HG03571 (cell line): ENCODE measurements at regions not wholly inside any gene's neighbourhood (a gene's known extent, or its start where the extent isn't known, plus 50 kb on each side); places are given as distances from the start of the nearest gene placed in this dataset.
"Not testable (repeated sequence)": the region's sequence is repeated elsewhere in the genome, so short reads cannot be mapped to it uniquely, and the experiment has no call there.

Source experiments
- ATAC-seq: cut with Tn5 transposase; IDR thresholded peaks from one replicate; pipeline ENCODE4 v1.9.1; 2021; ENCODE audit not compliant: unreplicated experiment

DNA sequence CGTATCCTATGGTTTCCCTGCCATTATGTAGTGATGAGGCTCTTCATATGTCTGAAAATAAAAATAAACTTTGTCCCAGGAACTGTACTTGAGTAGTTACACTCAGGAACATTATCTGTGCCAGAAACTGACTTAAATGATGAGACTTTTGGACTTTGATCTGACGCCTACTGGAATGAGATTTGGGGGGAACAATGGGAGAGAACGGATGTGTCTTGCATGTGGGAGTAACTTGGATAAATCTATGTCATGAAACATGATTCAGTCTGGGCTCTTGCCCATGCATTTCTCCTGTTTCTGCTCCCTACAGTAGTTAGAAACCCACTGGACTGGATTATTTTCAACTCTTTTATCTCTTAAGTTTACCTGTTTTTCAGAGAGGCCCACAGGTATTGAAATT lies 2351.4 kb downstream of the PCDH7 start:
- no peak for ATAC-seq

DNA sequence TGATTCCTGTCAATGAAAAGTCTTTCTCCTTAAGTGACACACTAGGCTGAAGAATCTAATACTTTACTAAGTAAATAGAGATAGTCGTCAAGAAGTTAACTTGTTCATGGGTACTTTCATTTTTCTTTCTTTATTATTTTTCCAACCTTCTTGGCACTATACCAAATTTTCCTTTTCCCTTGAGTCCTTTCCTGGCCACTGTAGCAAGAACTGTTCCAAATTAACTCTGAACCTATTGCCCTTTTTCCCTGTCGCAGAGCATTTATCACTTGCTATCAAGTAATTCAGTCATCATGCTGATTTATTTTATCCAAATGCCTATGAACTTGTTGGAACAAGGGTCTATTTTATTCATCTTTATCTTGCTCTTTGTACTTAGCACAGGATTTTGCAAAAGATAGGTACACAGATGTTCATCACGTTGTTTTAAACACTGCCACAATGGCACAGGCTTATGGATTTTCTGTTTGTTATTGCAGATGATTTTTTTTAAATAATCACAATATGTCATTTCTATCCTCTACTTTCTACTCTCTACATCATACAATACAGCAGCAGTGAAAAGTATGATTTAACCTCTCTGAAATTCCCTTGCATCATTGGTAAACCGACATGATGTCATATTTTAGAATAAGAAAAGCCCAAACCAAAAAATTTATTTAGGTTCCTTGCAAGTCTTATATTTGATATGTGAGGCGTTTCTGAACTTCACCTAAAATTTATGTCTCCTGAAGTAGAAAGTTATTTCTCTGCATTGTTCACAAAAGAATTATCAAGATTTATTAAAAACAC lies 2352.3 kb downstream of the PCDH7 start:
- ATAC-seq = no peak

DNA sequence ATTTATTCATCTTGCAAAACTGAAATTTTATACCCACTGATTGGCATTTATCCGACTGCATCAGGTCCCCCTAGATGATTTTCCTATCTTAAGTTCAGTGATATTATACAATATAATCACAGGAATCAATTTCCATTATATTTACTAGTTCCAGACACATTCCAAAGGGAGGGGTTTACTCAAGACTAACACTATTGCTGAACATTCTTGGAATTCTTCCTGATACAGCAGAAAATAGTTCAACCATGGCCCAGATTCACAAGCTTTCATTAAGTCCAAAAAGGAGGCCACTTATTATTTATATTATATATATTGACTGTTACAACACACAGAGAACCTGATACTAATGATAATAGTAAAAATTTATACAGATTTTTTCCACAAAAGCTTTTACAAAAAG lies 2353.6 kb downstream of the PCDH7 start:
- no peak for ATAC-seq

DNA sequence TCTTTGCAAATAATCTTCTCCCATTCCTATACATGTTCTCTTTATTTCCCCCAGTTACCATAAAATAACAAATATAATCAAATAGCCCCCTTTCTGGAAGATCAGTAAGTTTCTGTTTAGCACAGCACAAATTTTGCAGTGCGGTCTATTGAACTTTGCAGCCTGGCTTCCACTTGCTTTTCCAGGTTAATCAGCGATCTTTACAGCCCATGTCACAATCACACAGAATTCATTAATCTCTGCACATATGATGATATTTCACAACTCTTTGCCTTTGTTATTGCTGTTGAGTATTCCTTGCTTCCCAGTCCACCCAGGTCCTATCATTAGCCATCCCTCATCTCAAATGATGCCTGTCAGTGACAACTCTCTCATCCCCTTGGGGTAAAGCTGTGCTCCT lies 2358.0 kb downstream of the PCDH7 start:
- ATAC-seq = no peak

DNA sequence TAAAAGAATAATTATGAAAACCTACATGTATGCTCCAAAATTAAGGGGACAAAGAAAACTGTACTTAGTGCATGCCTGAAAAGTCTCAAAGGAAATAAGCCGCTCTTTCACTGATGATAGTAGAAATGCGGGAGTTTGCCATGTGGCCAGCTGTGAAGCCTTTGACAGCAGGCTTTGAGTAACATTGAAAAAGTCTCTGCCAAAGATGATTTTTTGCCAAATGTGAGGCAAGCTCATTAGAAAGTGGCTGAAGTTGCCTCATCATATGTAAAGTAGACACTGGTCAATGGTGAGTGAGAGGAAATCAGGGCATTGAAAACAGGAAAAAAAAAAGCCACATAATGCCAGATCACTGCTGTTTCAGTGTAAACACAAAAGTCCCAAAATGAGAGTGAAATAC lies 2360.1 kb downstream of the PCDH7 start:
- no peak for ATAC-seq

DNA sequence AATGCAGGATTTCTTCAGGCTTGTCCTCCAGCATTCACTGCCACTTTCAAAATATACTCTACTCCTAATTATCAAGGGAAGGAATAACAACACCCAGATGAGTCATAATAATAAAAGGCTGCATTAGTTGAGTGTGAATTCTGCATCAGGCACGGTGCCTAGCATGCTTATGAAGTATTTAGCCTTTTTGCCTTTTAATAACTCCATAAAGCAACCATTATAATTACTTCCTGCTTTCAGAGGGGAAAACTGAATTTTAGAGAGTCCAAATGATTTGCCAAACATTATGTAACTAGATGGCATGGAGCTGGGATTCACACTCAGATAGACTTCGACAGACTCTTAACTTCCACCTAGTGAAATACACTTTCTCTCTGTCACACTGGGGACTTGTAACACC lies 2365.5 kb downstream of the PCDH7 start:
- ATAC-seq = no peak

DNA sequence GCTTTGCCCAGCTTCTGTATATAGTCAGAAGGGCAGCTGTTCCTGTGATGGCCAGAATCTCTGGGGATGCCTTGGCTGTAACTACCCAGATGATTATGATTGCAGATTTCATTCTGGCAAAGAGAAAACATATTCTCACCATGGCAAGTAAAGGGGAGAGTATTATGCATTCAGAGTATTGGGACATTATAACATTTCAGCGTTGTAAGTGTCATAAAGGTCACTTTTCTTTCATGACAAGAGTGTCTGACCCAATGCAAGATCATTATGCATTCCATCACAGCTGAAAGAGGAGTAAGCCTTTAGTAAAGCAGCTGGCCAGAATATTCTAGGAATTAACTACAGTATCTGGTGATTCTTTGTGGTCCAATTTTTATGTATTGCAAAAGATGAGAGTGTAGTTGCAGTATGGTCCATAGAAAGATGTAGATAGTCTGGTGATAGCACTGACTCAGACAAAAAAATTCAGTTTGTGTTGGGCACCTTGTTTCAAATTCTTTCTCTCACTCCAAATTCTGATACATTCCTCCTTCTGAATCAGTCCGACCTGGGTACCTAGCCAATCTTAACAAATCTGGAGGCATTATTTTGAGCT lies 2366.3 kb downstream of the PCDH7 start:
- ATAC-seq = no peak

DNA sequence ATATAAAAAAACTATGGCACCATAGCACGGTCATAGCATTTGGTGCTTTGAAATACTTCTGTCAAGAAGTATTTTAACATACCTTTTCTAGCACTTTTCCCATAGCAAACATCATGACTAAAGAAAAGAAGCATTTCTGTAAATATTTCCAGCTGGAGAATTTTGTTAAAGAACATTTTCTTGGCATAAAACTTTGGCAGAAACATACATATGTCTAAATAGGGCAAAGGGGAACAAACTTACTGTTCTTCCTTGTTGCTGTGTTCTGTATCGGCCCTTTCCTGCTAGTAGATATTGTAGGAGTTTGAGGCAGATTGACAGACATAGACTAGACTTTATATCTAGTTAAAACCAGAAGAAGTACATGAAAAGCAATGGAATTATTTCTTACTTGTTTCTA lies 2368.5 kb downstream of the PCDH7 start:
- ATAC-seq = no peak

DNA sequence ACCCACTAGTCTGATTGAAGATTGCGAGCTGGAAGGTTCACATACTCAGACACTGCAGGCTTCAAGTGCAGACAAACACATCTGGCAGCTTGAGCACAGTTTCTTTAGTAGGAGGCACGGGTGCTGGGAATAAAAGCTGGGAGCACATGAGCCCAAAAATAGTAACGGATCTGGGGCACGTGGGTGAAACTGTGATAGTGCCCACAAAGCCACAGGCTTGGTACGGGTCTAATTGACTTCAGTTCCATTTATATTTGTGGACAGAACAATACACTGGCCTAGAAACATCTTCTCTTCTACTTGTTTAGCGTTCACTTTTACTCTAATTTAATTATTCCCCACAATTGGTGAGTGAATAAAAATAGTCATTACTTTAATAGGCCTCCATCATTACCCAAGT lies 2370.7 kb downstream of the PCDH7 start:
- ATAC-seq = no peak

DNA sequence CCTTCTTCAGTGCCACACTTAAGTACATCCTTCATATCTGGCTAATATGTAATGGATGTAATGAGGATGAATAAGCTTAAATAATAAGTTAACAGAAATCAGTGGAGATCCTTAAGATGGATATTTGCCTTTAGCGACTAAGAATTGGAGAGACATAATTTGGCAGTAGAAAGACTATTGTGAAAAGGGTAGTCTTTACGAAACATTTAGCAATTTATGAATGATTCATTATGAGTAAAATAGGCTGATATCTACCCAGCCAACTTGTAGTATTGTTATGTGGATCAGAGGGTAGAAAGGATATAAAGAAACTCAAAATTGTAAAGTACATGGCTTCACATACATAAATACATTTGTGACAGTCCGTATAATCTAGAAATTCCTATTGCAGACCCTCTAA lies 2371.8 kb downstream of the PCDH7 start:
- ATAC-seq = no peak

DNA sequence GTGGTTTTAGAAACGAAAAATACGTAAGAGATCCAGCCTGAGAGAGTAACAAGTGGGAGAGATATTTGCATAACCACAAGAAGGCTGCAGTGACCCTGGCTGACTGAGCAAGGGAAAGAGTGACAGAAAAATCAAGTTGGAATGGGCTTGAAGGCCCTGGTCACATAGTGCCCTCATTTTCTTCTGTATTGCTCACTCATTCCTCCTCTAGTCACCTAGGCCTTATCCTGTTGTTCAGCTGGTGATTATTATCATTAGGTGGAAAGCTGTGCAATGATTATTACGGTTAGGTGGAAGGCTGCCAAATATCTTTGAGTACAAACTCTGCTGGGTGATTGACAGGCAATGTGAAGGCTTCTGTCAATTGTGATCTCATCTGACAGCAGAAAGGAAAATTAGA lies 2384.1 kb downstream of the PCDH7 start:
- no peak for ATAC-seq

DNA sequence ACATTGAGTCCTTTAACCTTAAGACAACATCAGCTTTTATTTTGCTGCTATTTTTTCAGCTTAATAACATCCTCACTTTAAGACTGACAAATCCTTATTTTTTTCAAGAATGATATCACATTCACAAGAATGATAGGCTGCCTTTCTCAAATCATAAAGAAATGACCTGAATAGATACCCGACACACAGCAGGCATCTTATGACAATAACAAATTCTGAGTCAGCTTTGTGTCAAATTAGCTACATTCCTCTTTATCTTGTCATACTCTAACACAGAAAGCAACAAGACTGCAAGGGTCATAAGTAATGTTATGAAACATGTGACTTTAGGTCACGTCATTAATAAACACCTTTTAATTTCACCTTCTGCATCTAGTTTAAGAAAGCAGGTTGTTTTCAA lies 2387.6 kb downstream of the PCDH7 start:
- no peak for ATAC-seq

DNA sequence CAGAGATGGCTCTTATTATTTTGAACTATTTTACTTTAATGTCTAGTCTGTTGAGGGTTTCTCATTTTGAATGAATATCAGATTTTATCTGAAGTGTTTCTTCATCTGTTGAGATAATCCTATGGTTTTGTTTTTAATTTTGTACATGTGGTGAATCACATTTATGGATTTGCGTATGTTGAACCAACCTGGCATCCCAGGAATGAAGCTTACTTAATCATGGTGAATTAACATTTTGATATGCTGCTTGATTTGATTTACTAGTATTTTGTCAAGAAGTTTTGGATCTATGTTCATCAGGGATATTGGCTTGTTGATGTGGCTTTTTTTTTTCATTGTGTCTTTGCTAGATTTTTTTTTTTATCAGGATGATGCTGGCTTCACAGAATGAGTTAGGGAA lies 2390.9 kb downstream of the PCDH7 start:
- ATAC-seq = no peak

DNA sequence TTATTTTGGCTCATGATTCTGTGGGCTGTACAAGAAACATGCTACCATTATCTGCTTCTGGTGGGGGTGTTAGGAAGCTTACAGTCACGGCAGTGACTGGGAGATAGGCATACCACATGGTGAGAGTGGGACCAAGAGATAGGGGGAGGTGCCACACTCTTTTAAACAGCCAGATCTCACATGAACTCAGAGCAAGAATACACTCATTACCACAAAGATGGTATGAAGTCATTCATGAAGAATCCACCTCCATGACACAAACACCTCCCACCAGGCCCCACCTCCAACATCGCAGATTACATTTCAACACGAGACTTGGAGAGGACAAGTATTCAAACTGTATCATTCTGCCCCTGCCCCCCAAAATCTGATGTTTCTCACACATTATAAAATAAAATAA lies 2396.7 kb downstream of the PCDH7 start:
- no peak for ATAC-seq

DNA sequence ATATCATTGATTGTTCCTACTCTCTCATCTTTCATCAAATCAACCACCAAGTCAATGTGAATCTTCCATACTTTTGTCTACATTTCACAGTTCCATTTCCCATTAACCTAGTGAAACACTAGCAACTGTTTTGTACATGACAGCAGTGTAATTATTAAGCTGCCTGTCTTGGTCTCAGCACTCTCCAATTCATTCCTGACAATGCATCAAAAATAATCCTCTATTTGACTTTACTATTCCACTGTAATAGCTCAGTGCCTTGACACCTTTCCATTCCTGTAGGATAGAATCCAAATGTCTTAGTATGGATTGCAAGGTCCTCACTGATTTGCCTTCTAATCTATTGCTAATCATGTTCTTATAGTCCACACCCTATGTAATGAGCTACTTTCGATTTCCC lies 2405.8 kb downstream of the PCDH7 start:
- ATAC-seq = no peak

DNA sequence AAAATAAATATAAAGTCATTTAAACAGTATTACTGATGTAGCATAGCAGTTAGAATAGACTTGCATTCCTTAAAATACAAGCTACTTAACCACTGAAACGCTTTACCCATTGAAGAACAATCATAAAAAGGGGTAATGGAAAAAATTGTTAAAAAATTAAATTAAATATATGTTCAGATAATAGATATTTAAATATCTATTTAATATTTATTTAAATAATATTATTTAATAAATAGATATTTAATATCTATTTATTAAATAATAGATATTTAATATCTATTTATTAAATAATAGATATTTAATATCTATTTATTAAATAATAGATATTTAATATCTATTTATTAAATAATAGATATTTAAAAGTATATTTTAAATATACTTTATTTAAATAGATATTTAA lies 2410.5 kb downstream of the PCDH7 start:
- not testable (repeated sequence) for ATAC-seq

DNA sequence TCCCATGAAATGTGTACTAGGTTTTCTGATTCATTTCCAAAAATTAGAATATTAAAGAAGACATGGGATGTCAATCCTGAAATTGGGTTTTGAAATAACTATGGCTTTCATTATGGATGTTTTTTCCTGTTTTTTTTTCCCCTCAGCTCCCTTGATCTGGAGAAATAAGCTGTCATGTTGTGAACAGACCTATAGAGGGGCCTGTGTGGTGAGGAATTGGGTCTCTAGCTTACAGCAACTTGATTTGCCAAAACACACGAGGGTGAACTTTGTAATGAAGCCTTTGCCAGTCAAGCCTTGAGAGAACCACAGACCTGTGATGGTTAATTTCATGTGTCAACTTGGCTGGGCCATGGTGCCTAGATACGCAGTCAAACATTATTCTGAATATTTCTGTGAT lies 2413.6 kb downstream of the PCDH7 start:
- ATAC-seq = no peak

DNA sequence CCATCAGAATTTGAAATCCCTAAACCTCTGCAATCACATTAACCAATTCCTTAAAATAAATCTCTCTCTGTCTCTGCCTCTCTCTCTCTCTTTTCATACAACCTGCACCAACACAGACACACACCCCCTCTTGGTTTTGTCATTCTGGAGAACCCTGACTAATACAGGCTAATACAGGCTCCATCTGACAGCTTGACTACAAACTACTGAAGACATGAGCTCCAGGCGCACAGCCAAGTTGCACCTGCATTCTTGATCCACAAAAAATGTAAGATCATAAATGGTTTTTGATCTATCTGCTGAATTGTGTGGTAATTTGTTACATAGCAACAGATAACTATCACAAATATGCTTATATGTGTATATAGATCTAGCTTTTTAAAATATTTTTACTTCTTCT lies 2414.2 kb downstream of the PCDH7 start:
- no peak for ATAC-seq

DNA sequence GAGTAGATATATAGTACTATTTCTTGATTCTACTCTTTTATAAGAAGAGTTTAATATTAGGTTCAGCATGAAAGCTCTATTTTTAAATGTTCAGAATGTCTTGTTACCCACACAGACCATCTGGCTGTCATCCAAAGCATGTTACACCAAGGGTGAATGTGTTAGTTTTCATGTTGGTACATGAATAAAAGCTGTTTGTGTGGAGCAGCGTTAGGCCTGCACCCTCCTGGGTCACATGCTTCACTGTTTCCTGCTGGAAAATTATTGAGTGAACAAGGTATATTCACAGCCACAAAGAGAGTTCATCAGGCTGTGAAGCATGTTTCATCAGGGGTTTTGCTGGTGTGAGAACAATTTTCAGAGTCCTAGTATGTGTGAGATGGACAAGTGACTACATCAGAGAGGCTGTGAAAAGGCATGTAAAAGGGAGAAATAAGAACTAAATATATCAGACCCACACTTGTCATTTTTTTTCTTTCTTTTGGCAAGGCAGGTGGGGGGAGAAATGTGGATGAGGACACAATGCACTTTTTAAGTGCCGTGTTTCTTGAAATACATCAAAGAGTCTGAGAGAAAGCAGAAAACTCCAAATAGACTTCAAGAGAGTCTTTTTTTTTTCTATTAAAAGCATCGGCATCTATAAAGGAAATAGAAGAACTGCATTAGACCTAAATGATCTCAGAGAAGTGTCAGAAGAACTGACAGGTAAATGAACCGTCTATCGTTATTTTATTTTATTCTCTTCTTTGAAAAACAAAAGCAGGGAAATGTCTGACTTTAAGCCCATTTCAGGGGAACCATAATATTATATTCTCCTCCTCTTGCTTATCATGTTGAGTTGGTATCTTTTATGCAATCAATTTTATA lies 2429.7 kb downstream of the PCDH7 start:
- no peak for ATAC-seq

DNA sequence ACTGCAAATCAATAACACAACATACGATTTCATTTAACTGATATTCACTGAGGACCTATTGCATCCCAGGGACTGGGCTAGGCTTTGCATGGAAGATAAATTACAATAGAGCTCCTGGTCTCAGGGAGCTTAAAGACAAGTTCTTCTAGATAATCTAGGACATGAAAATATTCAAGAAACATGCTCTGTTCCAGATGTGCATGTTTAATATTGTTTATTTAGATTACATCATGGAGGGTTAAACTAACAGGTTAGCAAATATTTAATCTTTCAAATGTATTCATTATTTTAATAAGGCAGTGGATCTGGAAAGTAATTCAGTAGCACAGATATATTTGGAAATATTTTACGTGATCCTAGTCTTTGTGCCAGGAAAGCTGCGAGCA lies 2430.3 kb downstream of the PCDH7 start:
- ATAC-seq = no peak

DNA sequence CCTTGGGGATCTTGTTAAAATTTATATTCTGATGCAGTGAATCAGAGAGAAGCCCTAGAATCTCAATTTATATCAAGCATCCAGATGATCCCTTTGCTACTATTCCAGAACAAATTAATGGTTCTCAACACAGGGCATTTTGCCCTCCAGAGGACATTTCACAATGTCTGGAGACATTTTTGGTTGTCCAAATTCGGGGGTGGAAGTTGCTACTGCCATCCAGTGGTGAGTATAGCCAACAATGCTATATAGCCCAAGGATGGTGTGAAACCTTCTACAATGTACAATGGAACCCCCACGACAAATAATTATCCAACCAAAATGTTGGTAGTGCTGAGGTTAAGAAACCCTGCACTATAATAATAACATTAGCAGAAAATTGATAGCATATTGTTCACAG lies 2440.0 kb downstream of the PCDH7 start:
- no peak for ATAC-seq

DNA sequence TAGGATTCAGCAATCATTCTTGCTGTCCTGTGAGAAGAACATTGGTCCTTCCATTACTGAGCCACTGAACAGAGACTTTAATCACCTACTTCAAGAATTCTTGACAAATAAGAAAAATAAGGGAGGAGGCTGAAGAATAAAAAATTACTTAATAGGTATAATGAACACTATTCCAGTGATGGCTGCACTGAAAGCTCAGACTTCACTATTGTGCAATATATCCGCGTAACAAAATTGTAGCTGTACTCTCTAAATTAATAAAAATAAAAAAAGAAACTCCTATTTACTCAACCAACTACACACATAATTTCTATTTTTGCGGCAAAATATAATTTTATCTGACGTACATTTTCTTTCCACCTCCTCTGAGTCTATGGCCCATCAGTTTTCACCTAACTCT lies 2441.0 kb downstream of the PCDH7 start:
- ATAC-seq = no peak
